GM10266 (cell line): ENCODE measurements at regions not wholly inside any gene's neighbourhood (a gene's known extent, or its start where the extent isn't known, plus 50 kb on each side); places are given as distances from the start of the nearest gene placed in this dataset.

Experiments used
- DNase-seq: peaks from one replicate; pipeline ENCODE4 v3.0.0; 2012; ENCODE audit errors: extremely low spot score
- CTCF ChIP-seq: IDR thresholded peaks from 2 replicates; pipeline ENCODE4 v1.5.1; 2012; ENCODE audit warnings: mild to moderate bottlenecking, low read depth; ENCODE audit not compliant: control insufficient read depth, insufficient read depth; ENCODE audit errors: missing control alignments

GRCh38 chr22:46096051-46096450 lies 54.3 kb upstream of the PPARA start:
- DNase-seq = no peak
- no peak for TF ChIP-seq CTCF

- no peak for TF ChIP-seq CTCF
- DNase-seq = no peak
Measured at GRCh38 chr22:46096706-46097230, 53.6 kb upstream of the PPARA start.

- DNase-seq = no peak
- no peak for TF ChIP-seq CTCF
Measured at GRCh38 chr22:46097268-46097900, 52.9 kb upstream of the PPARA start.

- TF ChIP-seq CTCF = no peak
- DNase-seq = no peak
Measured at GRCh38 chr22:46098525-46099475, 51.5 kb upstream of the PPARA start.

- TF ChIP-seq CTCF = no peak
- no peak for DNase-seq
Measured at GRCh38 chr22:46099740-46100139, 50.6 kb upstream of the PPARA start.

- no peak for DNase-seq
- TF ChIP-seq CTCF = no peak
Measured at GRCh38 chr22:46100401-46101105, 49.8 kb upstream of the PPARA start.
